Activated T-cell treated with anti-CD3 and anti-CD28 coated beads for 1 hour (primary cell): ENCODE measurements at regions not wholly inside any gene's neighbourhood (a gene's known extent, or its start where the extent isn't known, plus 50 kb on each side); places are given as distances from the start of the nearest gene placed in this dataset.

ENCODE experiments used
- DNase-seq: peaks from one replicate; pipeline ENCODE4 v3.0.0-alpha.2; 2020; ENCODE audit warnings: low read depth

DNA sequence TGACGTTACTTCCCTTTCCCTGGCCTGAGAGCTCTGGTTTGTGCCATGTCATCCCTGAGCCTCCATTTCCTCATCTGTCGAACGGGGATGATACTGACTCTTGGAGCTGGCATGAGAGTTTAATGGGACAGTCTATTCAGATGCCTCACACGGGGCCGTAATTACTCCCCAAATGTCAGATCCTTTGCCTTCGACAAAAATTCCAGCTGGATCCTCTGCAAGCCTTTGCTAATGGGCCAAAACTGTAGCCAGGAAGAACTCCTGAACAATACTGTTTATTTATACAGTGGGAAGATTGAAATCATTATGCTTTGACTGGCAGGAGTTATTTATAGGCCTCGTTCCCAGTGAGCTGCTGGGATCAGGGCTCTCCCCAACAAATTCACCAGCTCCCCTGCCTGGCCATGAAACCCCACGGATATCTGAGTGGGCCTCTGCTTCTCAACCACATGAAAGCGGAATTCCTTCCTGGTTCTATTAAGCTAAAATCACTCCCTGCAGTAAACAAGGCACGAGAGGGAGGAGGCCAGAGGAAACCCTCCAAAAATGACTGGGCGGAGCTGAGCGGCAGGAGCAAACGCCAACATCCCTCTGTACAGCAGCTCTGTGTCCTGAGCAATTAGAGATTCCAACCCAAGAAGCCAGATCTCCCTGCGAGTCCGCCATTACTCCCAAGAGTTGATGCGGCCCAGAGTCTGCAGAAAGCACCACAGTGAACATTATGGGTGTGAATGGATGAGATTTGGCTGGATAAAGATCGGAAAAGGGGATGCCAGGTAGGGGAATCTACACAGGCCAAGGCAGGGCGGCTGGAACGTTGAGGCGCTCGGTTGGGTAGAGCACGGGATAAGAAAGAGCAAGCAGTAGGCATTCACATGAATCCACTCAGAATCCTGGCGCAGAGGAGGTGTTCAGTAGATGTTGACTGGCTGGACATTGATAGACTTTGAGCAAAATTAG, 326.1 kb downstream of the BCL11B start:
- DNase-seq, result no peak

DNA sequence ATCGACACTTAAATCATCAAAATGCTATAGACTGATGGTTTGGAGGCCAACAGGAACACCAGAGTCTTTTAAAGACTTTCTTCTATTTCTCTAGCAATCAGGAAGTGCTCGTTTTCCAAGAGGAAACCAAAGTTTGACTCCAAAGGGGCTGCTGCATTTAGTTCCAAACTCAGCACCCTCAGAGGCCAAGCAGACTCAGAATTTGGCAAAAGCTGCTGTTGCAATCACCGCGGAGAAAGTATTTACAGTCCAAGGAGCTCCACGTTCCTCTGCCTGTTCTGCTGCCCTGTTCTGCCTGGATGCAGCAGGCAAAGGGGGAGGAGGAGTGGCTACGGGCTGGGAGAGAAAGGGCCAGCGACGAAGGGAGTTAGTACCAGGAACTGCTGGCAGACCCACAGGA, 325.1 kb downstream of the BCL11B start:
- no peak for DNase-seq

DNA sequence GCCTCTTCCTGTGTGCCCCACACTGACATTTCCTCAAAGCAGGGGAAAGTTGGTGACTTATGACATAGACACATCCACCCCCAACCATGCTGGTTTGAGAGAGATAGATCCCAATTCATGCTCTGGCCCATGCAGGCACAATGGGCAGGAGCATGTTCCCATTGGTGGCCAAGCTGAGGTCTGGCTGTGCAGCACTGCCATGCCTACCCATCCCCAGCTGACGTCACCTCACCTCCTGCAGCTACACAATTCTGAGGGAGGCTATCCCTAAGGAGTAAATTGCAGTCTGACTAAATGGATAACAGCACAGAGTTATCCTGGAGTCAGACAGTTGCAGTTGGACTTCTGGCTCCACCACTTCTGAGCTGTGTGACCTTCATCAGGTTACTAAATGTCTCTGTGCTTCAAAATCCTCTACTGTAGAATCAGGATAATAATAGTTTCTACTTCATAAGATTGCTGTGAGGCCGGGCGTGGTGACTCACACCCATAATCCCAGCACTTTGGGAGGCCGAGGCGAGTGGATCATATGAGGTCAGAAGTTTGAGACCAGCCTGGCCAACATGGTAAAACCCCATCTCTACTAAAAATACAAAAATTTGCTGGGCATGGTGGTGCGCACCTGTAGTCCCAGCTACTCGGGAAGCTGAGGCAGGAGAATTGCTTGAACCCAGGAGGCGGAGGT, 323.9 kb downstream of the BCL11B start:
- DNase-seq, result no peak

DNA sequence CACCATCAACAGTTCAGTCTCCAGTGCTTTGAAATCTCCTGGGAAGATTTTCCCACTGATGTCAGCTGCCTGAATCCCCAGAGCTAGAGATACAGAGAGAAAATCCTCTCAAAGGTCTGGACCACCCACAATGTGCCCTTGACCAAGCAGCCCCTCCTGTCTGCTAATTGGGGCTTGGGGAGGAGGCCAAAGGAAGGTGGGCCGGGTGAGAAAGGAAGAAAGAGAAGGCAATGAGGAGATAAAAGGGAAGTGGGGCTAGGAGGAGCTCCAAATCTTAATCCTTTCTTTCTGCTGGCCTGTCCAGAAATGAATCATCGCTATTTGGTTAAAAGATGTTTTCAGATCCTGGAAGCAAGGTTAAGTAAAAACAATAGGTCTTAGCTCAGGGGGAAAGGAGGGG, 322.9 kb downstream of the BCL11B start:
- no peak for DNase-seq

DNA sequence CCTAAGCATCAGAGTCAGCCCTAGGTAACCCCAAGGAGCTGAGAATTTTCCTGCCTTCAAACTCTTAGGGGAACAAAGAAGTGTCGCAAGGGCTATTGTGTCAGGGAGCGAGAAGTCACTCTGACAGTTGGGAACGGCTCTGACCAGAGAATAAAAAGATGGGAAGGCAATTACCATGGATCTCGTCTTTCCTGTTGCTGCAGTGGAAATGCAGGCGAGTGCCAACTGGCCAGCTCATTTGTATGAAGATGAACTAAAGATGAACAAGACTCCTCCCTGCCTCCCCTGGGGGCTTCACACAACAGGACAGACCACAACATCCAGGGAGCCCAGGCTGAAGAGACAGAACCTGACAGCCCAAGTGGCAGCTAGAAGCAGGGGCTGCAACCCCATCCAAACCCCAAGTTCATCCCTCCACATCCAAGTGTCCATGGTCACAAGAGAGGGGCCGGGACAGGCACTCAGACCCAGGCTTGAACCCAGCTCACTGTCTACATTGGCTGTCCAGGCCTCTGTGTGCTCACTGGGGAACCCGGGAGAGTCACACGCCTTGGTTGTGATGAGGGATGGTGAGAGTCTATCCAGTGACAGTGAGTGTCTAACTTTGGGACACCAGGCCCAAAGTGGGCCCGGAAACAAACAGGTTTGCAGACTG, 322.4 kb downstream of the BCL11B start:
- no peak for DNase-seq

DNA sequence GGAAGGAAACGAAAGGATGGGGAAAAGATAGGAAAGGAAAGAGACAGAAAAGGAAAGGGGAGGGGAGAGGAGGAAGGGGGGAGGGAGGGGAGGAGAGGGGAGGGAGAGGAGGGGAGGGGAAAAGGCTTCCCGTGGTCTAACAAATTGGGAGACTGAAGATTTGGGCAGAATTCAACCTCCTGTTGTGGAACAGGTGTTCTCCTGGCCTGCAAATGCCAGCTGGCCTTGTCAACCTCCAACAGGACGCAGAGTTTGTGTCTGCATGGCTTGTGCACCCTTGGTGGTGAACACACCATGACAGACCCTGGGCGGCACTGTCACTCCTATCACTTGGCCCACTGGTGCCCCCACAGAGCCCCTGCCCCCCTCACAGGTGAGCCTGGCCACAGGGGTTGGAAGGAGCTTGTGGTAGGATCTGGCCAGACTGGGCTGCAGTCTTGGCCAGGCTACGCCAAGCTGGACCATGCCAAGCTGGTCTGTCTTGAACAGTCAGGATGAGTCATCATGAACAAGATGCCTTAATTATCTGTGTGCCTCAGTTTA, 321.6 kb downstream of the BCL11B start:
- no peak for DNase-seq

DNA sequence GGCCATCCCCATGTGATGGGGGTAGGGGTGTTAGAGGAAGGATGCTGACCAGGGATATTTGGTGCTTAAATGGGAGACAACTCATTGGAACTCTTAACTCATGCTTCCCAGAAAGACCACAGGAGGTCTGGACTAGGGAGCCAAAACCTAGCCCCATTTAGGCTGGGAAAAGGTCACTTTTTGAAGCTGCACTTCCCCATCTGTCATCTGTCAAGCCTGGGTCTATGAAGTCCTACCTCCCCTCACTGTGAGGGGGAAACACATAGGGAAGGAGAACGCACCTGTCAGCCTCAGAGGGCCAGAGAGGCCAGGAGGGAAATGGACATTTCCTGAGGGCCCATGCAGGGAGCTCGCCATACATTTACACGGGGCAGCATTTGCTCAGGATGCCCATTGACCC, 321.0 kb downstream of the BCL11B start:
- no peak for DNase-seq

DNA sequence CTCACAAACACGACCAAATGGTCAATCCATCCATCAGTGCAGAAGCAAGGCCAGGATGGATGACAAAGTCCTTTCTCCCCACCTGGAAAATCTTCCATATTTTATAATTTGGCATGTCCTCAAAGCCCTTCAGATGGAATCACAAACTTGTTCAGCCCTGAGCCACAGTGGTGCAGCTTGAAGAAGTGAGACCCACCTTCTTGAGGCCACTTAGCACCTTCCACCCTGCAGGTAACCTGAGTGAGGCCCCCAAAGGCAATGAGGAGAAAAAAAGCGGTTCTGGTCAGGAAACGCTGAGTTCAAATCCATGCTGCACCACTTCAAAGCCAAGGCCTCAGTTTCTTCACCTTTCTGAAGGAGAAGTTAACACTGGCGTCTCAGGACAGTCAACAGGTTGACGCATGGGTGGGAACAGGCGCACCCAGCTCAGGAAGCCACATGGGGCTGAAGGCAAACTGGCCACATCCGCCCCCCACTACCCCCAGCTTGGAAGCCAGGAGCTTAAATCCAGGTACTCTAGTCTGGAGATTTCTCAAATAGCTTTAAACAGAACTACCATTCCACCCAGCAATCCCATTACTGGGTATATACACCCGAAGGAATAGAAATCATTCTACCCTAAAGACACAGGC, 320.4 kb downstream of the BCL11B start:
- DNase-seq, result no peak

DNA sequence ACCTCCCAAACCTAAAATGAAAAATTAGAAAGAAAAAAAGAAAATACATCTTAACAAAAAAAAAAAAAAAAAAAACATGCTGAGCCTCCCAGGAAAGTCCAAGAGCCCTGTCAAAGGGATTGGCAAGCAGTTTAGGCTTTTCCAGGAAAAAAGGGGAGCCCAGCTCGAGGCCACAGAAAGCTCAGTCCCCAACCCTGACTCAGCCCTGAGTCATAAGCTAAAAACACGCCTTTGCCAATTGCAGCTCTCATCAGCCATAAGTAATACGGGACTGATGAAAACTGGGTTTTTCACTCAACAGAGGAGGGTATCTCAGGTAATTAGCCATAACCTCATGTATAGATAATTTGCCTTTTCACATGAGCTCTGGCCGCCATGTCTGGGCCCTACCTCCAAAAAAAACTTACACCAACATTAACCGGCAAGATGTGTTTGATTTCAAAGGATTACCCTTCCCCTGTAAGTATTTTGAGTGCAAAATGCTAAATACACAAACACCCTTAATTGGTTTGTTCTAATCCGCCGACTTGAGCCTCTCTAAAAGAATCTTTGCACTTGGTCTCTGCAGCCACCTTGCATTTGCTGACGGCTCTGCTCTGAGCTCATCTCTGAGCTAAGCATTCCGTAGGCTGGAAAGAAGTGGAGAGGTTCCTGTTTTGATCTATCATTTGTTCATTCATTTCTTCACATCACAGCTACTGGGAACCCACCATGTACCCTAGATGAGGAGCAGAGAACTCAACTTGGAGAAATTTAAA, 319.2 kb downstream of the BCL11B start:
- DNase-seq, result no peak

DNA sequence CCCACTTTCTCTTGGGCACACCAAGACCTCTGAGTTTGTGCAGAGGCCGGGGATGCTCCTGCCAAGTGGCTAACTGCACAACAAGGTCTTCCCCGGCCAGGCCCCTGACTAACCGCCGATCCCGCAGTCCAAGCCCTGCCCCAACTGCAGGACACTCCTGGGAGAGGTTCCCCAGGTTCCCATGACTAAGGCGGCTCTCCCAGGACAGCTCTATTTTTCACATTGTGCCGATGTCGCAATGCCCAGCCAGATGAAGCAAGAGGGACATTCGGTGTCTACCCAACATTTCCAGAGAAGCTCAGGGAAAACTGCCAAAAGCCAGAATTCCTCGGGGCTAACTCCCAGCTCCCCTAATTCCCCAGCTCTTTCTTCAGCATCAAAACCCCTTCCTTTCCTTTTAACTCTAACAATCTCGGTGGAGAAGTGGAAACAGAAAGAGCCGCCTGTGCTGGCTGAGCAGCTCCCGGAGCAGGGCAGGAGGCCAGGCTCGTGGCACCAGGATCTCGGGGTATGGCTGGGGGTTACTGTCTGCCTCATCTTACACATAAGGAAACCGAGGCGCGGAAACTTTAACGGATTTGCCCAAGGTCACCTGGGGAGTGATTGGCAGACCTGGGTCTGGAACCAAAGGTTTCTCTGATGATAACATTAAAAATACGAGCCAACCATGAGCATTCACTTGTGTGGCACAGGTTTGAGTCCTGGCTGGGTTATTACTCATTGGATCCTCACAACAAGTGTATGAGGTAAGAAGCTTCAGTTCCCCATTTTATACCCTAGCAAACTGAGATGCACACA, 318.2 kb downstream of the BCL11B start:
- no peak for DNase-seq

DNA sequence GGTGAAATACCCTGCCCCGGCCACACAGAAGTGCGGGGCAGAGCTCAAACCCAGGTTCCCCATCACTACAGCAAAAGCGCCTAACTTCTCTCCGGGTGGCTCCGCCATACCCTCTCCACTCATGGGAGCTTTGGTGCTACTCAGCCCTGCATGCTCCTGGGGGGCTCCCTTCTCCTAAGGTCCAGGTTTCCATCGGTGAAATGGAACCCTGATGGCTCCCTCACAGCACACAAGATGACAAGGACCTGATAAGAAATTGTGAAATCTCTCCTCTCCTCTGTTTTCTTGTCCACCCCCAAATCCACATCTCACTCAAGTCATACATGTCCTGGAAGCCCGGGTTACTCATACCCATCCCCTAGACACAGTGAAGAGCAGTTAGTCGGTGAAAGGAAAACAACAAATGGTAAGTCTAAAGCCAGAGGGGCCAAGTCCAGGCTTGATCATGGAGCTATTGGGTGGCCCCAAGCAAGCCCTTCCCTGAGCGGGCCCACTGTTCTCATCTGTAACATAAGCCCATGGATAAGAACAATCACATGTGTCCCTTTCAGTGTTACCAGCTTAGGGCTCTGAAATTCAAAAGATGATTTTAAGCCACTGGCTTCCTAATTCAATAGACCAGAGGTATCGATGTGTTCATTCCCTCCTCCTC, 317.5 kb downstream of the BCL11B start:
- DNase-seq, result no peak

DNA sequence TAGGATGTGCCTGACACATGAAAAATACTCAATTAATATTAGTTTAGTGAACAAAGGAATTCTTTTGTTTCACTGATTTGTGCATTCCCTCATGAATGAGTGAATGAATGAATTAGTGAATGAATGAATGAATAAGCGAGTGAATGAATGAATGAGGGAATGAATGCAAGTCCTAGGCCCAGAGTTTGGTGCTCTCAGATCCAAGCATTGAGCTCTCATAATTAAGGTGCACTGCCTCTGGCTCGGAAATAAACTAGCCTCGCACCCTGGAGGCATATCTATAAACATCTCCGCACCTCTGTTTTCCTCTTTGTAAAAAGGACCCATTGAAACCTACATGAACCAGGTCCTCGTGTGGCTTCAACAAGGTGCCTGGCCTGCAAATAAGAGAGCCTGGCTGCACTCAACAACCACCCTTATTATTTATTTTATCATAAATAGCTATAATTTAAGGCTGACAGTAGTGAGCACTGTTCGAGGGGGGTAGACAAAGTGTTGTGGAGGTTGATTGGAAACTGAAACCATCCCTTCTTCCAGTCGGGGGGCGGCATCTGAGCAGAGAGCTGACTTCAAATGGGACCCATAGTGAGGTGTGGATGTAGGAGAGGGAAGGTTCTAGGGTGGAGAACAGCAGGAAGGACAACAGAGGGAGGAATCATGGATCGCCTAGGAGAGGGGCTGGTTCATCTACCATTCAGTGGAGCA, 316.8 kb downstream of the BCL11B start:
- no peak for DNase-seq

DNA sequence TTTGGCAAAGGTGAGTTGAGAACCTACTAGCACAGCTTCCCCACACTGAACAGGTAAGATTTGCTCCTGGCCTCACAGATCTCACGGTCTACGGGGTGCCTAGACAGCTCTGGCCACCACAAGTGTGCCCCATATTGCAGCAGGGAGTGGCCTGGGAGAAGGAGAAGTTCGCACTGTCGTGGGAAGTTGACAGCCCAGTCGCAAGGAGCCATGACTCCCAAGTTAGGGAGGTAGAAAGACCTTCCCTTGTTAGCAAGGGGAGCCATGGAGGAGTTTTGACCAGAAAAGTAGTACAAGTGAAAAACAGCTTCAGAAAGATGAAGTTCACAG, 316.3 kb downstream of the BCL11B start:
- DNase-seq, result no peak

DNA sequence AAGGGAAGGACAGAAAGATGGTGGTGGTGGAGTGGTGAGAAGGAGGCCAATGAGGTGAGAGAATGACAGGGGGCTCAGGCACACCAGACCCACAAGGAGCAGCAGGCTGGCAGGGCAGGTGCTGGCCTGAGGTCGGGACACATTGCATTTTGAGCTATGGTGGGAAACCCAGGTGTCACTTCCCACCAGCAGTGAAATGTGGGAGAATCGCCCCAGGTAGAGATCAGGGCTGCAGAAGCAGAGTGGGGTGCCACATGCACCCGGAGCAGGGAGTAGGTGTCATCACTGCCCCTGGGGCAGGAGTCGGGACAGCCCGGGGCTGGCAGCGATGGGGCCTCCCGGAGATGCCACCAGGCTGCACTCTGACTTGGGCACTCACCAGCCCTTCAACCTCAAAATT, 315.8 kb downstream of the BCL11B start:
- no peak for DNase-seq

DNA sequence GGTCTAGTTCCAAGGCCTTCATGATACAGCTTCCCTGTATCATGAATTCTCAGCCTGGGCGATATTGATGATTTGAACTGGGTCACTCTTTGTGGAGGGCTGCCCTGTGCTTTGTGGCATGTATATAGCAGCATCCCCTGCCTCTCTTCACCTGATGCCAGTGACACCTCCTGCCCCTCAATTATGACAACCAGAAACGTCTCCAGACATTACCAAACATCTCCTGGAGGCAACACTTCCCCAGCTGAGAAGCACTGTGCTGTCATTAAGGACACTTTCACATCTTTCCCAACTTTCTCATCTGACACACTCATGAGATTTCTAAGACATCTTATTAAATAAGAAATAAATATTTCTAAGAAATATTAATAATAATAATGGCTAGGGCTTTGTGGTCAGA, 315.3 kb downstream of the BCL11B start:
- DNase-seq, result no peak

DNA sequence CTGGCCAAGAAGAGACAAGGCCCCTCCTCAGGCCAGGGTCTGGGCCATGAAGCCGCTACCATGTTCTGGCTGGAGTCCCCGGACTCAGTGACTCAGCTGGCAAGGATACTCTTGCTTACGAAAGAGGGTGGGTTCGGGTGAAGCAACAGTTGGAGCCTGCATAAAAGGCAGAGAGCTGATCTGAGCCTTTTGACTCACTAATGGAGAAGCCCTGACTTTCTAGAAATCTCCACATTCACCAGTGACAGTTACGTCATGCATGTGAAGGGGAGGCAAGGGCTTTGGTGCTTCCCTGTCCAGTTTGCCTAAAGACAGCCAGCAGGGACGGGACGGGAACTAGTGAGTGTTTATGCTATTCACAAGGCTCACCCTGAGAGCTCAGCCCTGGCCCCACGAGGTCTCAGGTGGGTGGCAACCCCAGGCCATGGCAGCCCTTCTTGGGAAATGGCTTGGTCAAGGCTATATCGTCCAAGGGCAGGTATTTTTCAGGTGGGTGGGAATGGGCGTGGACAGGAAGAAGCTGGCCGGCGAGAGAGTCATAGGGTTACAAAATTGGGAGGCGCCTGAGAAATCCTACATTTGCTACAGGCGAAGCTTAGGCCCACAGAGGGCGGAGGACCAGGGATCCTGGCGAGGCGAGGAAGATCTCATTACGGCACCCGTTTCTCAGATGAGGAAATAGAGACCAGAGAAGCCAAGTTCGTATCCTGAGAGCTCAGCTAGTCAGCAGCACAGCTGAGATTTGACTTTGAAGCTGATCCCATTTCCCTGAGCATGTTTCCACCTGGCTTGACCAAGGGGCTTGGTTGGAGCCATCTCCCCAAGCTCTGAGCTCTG, 314.6 kb downstream of the BCL11B start:
- no peak for DNase-seq

DNA sequence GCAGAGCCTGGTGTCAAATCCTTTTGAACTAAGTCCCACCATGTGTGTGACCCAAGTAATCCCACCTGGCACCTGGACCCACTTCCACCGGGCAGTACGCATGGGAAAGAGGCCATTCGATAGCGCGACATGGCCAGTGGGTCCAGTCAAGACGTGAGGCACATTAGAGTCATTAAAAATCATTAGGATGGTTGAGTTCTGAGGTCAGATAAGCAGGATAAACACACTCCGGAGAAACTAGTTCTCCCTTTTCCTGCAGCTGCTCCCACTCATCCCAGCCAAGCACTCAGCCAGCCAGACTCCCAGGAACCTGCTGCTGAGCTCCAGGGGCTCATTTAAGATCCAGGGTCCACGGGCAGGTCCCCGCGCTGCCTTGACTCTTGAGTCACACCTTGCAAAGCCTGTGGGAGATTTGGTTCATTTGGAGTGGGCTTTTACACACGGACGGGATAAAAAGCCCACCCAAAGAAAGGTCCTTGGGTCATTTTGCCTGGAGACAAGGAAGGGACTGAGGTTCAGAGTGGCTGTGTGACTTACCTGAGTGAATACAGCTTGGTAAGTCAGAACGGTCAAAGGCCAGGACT, 313.9 kb downstream of the BCL11B start:
- DNase-seq, result no peak

DNA sequence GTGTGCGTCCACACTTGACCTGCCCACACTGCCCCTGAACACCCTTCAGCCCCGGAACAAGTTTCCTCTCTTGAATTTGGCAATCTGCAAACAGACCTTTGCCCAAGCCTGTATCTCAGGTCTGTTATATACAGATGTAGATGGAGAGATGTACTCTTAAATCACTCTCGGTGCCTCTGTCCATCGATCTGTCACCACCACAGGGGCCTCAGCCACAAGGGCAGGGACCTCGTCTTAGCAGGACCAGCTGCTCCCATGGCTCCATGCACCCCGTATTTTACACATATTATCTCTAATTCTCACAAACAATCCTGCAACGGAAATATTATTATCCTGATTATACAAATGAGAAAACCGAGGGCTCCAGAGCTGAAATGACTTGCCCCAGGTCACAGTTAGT, 313.4 kb downstream of the BCL11B start:
- no peak for DNase-seq
